ENCODE measurements at regions not wholly inside any gene's neighbourhood (a gene's known extent, or its start where the extent isn't known, plus 50 kb on each side); places are given as distances from the start of the nearest gene placed in this dataset.

DNA sequence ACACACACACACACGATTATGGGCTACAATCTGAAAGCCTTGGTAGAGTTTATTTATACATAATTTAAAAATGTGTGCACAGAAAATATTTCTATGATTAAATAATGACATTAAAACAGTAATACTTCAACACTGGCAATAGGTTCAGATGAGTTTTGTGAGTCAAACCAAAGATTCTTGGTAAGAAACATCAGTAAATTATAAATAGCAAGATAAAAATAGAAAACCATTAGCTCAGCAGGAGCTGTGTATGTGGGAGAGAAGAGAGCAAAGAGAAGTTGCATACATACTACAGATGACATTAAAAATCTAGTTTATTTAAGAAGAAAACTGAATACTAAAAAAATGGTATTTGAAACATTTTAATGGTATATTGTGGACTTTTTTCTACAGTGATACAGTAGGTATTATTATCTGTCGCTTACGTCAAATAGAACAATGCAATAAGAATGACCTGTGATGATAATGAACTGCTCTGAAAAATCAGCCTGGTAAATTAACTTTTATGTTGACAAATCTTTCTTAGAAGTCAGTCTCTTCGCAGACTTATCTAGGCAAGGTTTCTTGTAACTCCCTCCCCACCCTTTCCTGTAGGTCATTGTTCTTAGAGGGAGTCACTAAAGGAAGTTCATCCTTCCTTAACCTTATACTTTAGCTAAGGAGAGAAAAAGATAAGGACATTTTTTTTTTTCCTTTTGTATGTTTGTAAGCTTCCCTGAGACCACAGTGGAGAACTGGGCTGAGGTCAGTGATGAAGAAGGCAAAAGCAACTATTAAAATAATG, 149.3 kb downstream of the GJA1 start:
- no peak for DNase-seq (ENCODE audit: low read depth, low spot score)
- CTCF ChIA-PET, result no interaction called here
- Histone ChIP-seq H3K27me3 (ENCODE audit: control insufficient read depth, insufficient read depth, low read length) (no peaks in the 10 kb centered on the region), H3K4me3 (ENCODE audit: low read depth, low read length) (no peak overlapping the region), H3K9me3 (ENCODE audit: control insufficient read depth, insufficient read depth, low read length) (no peaks in the 10 kb centered on the region), H3K27ac (ENCODE audit: low read depth, low read length) (no peak overlapping the region)
- TF ChIP-seq, protein P1, sequence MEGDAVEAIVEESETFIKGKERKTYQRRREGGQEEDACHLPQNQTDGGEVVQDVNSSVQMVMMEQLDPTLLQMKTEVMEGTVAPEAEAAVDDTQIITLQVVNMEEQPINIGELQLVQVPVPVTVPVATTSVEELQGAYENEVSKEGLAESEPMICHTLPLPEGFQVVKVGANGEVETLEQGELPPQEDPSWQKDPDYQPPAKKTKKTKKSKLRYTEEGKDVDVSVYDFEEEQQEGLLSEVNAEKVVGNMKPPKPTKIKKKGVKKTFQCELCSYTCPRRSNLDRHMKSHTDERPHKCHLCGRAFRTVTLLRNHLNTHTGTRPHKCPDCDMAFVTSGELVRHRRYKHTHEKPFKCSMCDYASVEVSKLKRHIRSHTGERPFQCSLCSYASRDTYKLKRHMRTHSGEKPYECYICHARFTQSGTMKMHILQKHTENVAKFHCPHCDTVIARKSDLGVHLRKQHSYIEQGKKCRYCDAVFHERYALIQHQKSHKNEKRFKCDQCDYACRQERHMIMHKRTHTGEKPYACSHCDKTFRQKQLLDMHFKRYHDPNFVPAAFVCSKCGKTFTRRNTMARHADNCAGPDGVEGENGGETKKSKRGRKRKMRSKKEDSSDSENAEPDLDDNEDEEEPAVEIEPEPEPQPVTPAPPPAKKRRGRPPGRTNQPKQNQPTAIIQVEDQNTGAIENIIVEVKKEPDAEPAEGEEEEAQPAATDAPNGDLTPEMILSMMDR (IDR thresholded peaks at IDR 0.05; ENCODE audit: low read depth, low read length), result no peak
- POLR2A ChIA-PET, result interaction anchor here (0.6 to 0.7 kb wide), 2 partner anchors 20 to 456 kb away, joined by 3 to 5 read pairs; no protein-coding TSS in a partner anchor

DNA sequence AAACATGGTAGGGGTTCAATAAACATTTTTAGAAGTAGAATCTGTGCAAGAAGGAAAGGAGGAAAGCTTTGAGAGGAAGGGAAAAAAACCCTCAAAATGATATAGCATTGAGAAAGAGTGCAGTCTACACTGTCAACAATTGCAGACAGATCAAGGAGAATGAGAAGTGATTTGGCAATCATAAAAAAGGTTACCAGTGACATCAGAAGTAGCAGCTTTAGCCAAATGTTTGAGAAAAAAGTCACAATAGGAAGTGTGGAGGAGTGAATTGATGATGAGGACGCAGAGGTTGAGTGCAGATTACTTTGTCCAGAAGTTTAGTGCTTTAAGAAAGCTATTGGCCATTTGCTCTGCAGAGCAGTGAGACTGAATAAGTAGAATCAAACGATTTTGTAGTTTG, 155.0 kb downstream of the GJA1 start:
- no peak for DNase-seq (ENCODE audit: low read depth, low spot score)
- ChIA-PET POLR2A (interaction anchor here (0.7 to 1.2 kb wide), 2 partner anchors 11 to 76 kb away, joined by 3 read pairs; no protein-coding TSS in a partner anchor), CTCF (interaction anchor here (1.6 kb wide), 1 partner anchor 8 kb away, joined by 3 read pairs; no protein-coding TSS in a partner anchor)
- Histone ChIP-seq H3K9me3 (ENCODE audit: control insufficient read depth, insufficient read depth, low read length) (no peaks in the 10 kb centered on the region), H3K27ac (ENCODE audit: low read depth, low read length) (no peak overlapping the region), H3K27me3 (ENCODE audit: control insufficient read depth, insufficient read depth, low read length) (no peaks in the 10 kb centered on the region), H3K4me3 (ENCODE audit: low read depth, low read length) (no peak overlapping the region)
- TF ChIP-seq, protein P1 (IDR thresholded peaks at IDR 0.05; ENCODE audit: low read depth, low read length), result no peak

DNA sequence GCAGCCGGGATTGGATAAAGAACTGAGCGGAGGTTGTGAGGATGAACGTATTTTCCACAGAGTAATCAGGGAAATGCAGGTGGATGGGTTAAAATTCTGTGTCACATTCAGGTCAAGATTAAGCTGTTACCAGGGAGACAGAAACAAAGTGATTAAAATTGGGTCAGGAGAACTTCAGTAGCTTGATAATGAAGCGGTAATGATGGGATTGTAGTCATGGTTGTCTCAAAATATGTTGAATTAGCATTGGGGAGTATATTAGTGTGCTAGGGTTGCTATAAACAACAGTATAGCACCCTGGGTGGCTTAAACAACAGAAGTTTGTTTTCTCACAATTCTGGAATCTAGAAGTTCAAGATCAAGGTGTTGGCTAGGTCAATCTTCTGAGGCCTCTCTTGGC, 155.5 kb downstream of the GJA1 start:
- DNase-seq (ENCODE audit: low read depth, low spot score), result no peak
- ChIA-PET POLR2A (interaction anchor here (0.7 to 1.2 kb wide), 2 partner anchors 11 to 76 kb away, joined by 3 read pairs; no protein-coding TSS in a partner anchor), CTCF (no interaction called here)
- TF ChIP-seq, protein P1 (IDR thresholded peaks at IDR 0.05; ENCODE audit: low read depth, low read length), result no peak
- H3K27me3 ChIP-seq (ENCODE audit: control insufficient read depth, insufficient read depth, low read length), result no peaks in the 10 kb centered on the region
- no peak overlapping the region for H3K4me3 ChIP-seq (ENCODE audit: low read depth, low read length)
- no peak overlapping the region for H3K27ac ChIP-seq (ENCODE audit: low read depth, low read length)
- no peaks in the 10 kb centered on the region for H3K9me3 ChIP-seq (ENCODE audit: control insufficient read depth, insufficient read depth, low read length)

DNA sequence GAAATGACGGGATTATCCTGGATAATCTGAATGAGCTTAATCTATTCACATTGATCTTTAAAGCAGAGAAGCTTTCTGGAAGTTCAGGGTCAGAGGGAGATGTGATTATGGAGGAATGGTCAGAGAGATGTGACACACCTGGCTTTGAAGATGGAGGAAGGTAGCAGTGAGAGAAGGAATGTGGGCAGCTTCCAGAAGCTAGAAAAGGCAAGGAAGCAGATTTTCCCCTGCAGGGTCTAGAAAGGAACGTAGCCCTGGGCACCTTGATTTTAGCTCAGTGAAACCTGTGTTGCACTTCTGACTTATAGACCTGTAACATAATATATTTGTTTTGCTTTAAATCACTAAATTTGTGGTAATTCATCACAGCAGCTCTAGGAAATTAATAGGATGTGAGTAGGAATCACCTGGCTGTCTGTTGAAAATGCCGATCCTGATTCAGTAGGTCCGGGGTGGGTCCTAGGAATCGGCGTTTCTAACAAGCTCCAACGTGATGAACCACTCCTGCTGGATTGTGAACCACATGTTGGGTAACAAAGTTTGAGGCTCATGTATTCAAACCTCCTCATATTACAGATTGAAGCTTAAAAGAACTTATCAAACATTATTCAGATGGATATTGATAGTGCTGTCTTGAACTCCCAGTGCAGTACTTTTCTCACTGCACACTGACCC, 157.0 kb downstream of the GJA1 start:
- Histone ChIP-seq H3K27ac (ENCODE audit: low read depth, low read length) (no peak overlapping the region), H3K27me3 (ENCODE audit: control insufficient read depth, insufficient read depth, low read length) (no peaks in the 10 kb centered on the region), H3K4me3 (ENCODE audit: low read depth, low read length) (no peak overlapping the region), H3K9me3 (ENCODE audit: control insufficient read depth, insufficient read depth, low read length) (no peaks in the 10 kb centered on the region)
- TF ChIP-seq, protein P1 (IDR thresholded peaks at IDR 0.05; ENCODE audit: low read depth, low read length), result no peak
- no peak for DNase-seq (ENCODE audit: low read depth, low spot score)
- POLR2A ChIA-PET, result interaction anchor here (0.6 to 0.7 kb wide), 2 partner anchors 40 to 99 kb away, joined by 5 to 8 read pairs; no protein-coding TSS in a partner anchor
- CTCF ChIA-PET, result interaction anchor here (0.6 kb wide), 2 partner anchors 43 to 592 kb away, joined by 3 to 5 read pairs; no protein-coding TSS in a partner anchor

All from AG04450 (cell line).